ENCODE measurements at regions not wholly inside any gene's neighbourhood (a gene's known extent, or its start where the extent isn't known, plus 50 kb on each side); places are given as distances from the start of the nearest gene placed in this dataset.

DNA sequence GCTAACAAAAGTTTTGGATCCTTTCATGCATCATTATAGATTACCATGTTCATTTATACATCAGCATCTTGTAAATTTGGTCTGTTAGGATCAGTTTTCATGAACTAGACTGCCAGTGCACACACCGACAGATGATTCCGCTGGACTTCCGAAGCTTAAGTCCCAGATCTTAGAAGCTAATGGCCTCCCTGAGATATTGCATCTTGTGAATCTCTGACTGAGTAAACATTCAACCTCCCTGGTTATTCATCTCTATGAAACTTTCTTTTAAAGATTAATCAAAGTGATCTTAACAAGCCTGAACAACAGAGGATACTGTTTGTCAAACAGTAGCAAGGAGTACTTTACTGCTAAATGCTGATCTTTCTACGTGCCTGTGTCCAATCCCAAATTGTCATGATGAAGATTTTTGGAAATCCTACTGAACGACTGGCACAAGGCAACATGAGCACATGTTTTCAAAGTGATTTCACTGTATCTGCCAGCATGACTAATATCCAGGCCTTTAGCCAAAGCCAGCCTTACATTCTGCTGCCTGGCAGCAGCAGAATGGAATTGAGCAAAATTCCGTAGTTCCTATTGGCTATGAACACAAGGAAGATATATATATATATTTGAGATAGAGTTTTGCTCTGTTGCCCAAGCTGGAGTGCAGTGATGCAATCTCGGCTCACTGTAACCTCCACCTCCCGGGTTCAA lies 91.3 kb upstream of the ANK3 start:
- Histone ChIP-seq H3F3A (ENCODE audit: insufficient read depth, low read length) (no peaks in the 10 kb centered on the region), H3K27ac (ENCODE audit: low read depth, low read length, poor library complexity, severe bottlenecking) (no peak overlapping the region), H2AFZ (ENCODE audit: low read length) (no peak overlapping the region), H3K4me3 (ENCODE audit: low read depth, low read length, poor library complexity, severe bottlenecking) (no peak overlapping the region), H3K9me2 (ENCODE audit: low read depth, low read length) (no peaks in the 10 kb centered on the region), H3K36me3 (ENCODE audit: insufficient read depth, low read length) (no peaks in the 10 kb centered on the region), H3K4me1 (ENCODE audit: insufficient read depth, low read length, severe bottlenecking) (no peaks in the 10 kb centered on the region), H3K9ac (ENCODE audit: low read length) (no peak overlapping the region), H3K79me2 (ENCODE audit: insufficient read depth, low read length) (no peaks in the 10 kb centered on the region), H4K20me1 (ENCODE audit: insufficient read depth, low read length) (no peaks in the 10 kb centered on the region), H3K4me2 (ENCODE audit: low read length) (no peak overlapping the region), H3K9me3 (ENCODE audit: low read length) (no peaks in the 10 kb centered on the region), H3K27me3 (ENCODE audit: insufficient read depth, low read length) (no peaks in the 10 kb centered on the region)
- TF ChIP-seq EZH2 (IDR thresholded peaks at IDR 0.05; ENCODE audit: borderline replicate concordance, low read length): no peak
- TF ChIP-seq, protein P1, sequence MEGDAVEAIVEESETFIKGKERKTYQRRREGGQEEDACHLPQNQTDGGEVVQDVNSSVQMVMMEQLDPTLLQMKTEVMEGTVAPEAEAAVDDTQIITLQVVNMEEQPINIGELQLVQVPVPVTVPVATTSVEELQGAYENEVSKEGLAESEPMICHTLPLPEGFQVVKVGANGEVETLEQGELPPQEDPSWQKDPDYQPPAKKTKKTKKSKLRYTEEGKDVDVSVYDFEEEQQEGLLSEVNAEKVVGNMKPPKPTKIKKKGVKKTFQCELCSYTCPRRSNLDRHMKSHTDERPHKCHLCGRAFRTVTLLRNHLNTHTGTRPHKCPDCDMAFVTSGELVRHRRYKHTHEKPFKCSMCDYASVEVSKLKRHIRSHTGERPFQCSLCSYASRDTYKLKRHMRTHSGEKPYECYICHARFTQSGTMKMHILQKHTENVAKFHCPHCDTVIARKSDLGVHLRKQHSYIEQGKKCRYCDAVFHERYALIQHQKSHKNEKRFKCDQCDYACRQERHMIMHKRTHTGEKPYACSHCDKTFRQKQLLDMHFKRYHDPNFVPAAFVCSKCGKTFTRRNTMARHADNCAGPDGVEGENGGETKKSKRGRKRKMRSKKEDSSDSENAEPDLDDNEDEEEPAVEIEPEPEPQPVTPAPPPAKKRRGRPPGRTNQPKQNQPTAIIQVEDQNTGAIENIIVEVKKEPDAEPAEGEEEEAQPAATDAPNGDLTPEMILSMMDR (IDR thresholded peaks at IDR 0.05; ENCODE audit: low read length): no peak

DNA sequence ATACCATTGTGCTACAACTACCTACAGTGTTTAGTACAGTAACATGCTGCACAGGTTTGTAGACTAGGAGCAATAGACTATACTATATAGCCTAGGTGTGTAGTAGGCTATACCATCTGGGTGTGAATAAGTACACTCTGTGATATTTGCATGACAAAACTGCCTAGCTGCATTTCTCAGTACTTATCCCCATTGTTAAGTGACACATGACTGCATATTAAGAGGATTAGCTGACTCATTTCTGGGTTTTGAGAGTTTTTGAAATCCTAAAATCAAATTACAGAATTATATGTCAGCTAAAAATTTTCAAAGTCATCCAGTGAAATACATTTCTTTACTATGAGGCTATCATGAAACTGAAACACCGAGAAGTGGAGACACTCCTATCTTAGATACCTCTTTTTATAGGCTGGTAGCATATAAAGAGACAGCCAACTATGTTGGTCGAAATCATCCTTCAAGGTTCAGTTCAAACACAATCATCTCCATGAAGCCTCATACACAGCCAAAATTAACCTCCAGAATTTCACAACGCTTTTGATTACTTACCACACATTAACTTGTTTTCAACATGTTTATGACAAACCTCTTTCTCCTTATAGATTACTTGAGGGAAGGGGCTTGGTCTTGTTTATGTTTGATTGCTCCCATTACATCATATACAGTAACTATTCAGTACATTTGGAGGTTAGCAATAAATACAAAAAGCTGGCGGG lies 89.8 kb upstream of the ANK3 start:
- no peak overlapping the region for H3K4me2 ChIP-seq (ENCODE audit: low read length)
- H3K36me3 ChIP-seq (ENCODE audit: insufficient read depth, low read length): no peaks in the 10 kb centered on the region
- H3K79me2 ChIP-seq (ENCODE audit: insufficient read depth, low read length): no peaks in the 10 kb centered on the region
- no peaks in the 10 kb centered on the region for H3K27me3 ChIP-seq (ENCODE audit: insufficient read depth, low read length)
- no peaks in the 10 kb centered on the region for H3K4me1 ChIP-seq (ENCODE audit: insufficient read depth, low read length, severe bottlenecking)
- H2AFZ ChIP-seq (ENCODE audit: low read length): no peak overlapping the region
- H4K20me1 ChIP-seq (ENCODE audit: insufficient read depth, low read length): no peaks in the 10 kb centered on the region
- H3K9ac ChIP-seq (ENCODE audit: low read length): no peak overlapping the region
- no peak overlapping the region for H3K4me3 ChIP-seq (ENCODE audit: low read depth, low read length, poor library complexity, severe bottlenecking)
- no peak overlapping the region for H3K27ac ChIP-seq (ENCODE audit: low read depth, low read length, poor library complexity, severe bottlenecking)
- no peaks in the 10 kb centered on the region for H3K9me3 ChIP-seq (ENCODE audit: low read length)
- TF ChIP-seq EZH2 (IDR thresholded peaks at IDR 0.05; ENCODE audit: borderline replicate concordance, low read length): no peak
- TF ChIP-seq, protein P1 (IDR thresholded peaks at IDR 0.05; ENCODE audit: low read length): no peak
- H3F3A ChIP-seq (ENCODE audit: insufficient read depth, low read length): no peaks in the 10 kb centered on the region
- no peaks in the 10 kb centered on the region for H3K9me2 ChIP-seq (ENCODE audit: low read depth, low read length)

DNA sequence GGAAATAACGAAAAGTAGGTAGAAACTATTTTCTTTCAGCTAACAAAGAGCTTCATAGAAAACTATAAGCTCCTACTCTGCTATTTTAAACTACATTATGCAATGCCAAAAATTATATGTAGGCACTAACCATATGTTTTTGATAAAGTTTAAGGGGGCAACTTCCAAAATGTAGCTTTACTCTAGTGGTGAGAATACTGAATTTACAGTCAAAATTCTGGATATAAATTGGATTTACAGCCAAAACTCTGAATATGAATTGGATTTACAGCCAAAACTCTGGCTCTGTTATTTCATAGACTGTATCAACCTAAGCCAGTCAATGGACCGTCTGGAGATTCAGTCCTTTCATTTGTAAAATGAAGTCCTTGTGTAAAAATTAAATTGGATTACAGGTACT lies 86.8 kb upstream of the ANK3 start:
- no peak overlapping the region for H3K27ac ChIP-seq (ENCODE audit: low read depth, low read length, poor library complexity, severe bottlenecking)
- H2AFZ ChIP-seq (ENCODE audit: low read length): no peak overlapping the region
- H3K9me2 ChIP-seq (ENCODE audit: low read depth, low read length): no peaks in the 10 kb centered on the region
- no peaks in the 10 kb centered on the region for H4K20me1 ChIP-seq (ENCODE audit: insufficient read depth, low read length)
- no peaks in the 10 kb centered on the region for H3K36me3 ChIP-seq (ENCODE audit: insufficient read depth, low read length)
- TF ChIP-seq EZH2 (IDR thresholded peaks at IDR 0.05; ENCODE audit: borderline replicate concordance, low read length): no peak
- TF ChIP-seq, protein P1 (IDR thresholded peaks at IDR 0.05; ENCODE audit: low read length): no peak
- H3K4me2 ChIP-seq (ENCODE audit: low read length): no peak overlapping the region
- H3K4me1 ChIP-seq (ENCODE audit: insufficient read depth, low read length, severe bottlenecking): no peaks in the 10 kb centered on the region
- no peaks in the 10 kb centered on the region for H3K79me2 ChIP-seq (ENCODE audit: insufficient read depth, low read length)
- H3F3A ChIP-seq (ENCODE audit: insufficient read depth, low read length): no peaks in the 10 kb centered on the region
- no peak overlapping the region for H3K4me3 ChIP-seq (ENCODE audit: low read depth, low read length, poor library complexity, severe bottlenecking)
- no peaks in the 10 kb centered on the region for H3K9me3 ChIP-seq (ENCODE audit: low read length)
- H3K27me3 ChIP-seq (ENCODE audit: insufficient read depth, low read length): no peaks in the 10 kb centered on the region
- no peak overlapping the region for H3K9ac ChIP-seq (ENCODE audit: low read length)
